ENCODE measurements at regions not wholly inside any gene's neighbourhood (a gene's known extent, or its start where the extent isn't known, plus 50 kb on each side); places are given as distances from the start of the nearest gene placed in this dataset.

- no peaks in the 10 kb centered on the region for H3K36me3 Mint-ChIP-seq
- no peaks in the 10 kb centered on the region for H3K27me3 Mint-ChIP-seq
- H3K4me3 ChIP-seq (ENCODE audit: low read length): no peak overlapping the region
- H3K27ac ChIP-seq (ENCODE audit: low read depth, low read length): no peak overlapping the region
- H3K27me3 ChIP-seq (ENCODE audit: insufficient read depth, low read length, poor library complexity, severe bottlenecking): no peaks in the 10 kb centered on the region
- H3K9me3 Mint-ChIP-seq: no peaks in the 10 kb centered on the region
- H3K27ac Mint-ChIP-seq: no peak overlapping the region
- H3K4me1 Mint-ChIP-seq: peaks cover 7 to 16% (median 14%) of the 10 kb centered on the region in 3 donors
- no peaks in the 10 kb centered on the region for H3K36me3 ChIP-seq (ENCODE audit: insufficient read depth, low read length)
- ChIA-PET CTCF (no interaction called here), POLR2A (no interaction called here)
- no peaks in the 10 kb centered on the region for H3K9me3 ChIP-seq (ENCODE audit: low read length)
- no peak for DNase-seq
- H3K4me1 ChIP-seq (ENCODE audit: insufficient read depth, low read length): no peaks in the 10 kb centered on the region
- no peak overlapping the region for H3K4me3 Mint-ChIP-seq
These were observed 212.6 kb downstream of the CLIC5 start for GRCh38 chr6:45803071-45803470.

- Histone ChIP-seq H3K4me1 (ENCODE audit: insufficient read depth, low read length) (no peaks in the 10 kb centered on the region), H3K4me3 (ENCODE audit: low read length) (no peak overlapping the region), H3K27ac (ENCODE audit: low read depth, low read length) (no peak overlapping the region), H3K36me3 (ENCODE audit: insufficient read depth, low read length) (no peaks in the 10 kb centered on the region), H3K27me3 (ENCODE audit: insufficient read depth, low read length, poor library complexity, severe bottlenecking) (no peaks in the 10 kb centered on the region), H3K9me3 (ENCODE audit: low read length) (no peaks in the 10 kb centered on the region)
- Mint-ChIP-seq H3K36me3 (no peaks in the 10 kb centered on the region), H3K4me1 (peaks cover 7 to 16% (median 14%) of the 10 kb centered on the region in 3 donors), H3K4me3 (no peak overlapping the region), H3K27me3 (peaks cover 0 to 3% of the 10 kb centered on the region in 2 donors), H3K27ac (peak overlapping the region in 3 of 8 donors; percentile 37 to 81 (median 48)), H3K9me3 (no peaks in the 10 kb centered on the region)
- POLR2A ChIA-PET: no interaction called here
- CTCF ChIA-PET: no interaction called here
- DNase-seq: no peak
These were observed 214.0 kb downstream of the CLIC5 start for GRCh38 chr6:45801471-45802289.

- H3K9me3 ChIP-seq (ENCODE audit: low read length): no peaks in the 10 kb centered on the region
- Mint-ChIP-seq H3K4me1 (peaks cover 7 to 16% (median 14%) of the 10 kb centered on the region in 3 donors), H3K27ac (no peak overlapping the region), H3K9me3 (no peaks in the 10 kb centered on the region), H3K36me3 (no peaks in the 10 kb centered on the region), H3K4me3 (peak overlapping the region in 1 of 7 donors; percentile 54), H3K27me3 (peaks cover 0 to 3% of the 10 kb centered on the region in 2 donors)
- H3K27ac ChIP-seq (ENCODE audit: low read depth, low read length): no peak overlapping the region
- ChIA-PET POLR2A (no interaction called here), CTCF (no interaction called here)
- no peaks in the 10 kb centered on the region for H3K4me1 ChIP-seq (ENCODE audit: insufficient read depth, low read length)
- H3K36me3 ChIP-seq (ENCODE audit: insufficient read depth, low read length): no peaks in the 10 kb centered on the region
- no peak for DNase-seq
- no peaks in the 10 kb centered on the region for H3K27me3 ChIP-seq (ENCODE audit: insufficient read depth, low read length, poor library complexity, severe bottlenecking)
- H3K4me3 ChIP-seq (ENCODE audit: low read length): no peak overlapping the region
These were observed 214.7 kb downstream of the CLIC5 start for GRCh38 chr6:45800911-45801310.

- Mint-ChIP-seq H3K27ac (no peak overlapping the region), H3K4me3 (no peak overlapping the region), H3K9me3 (no peaks in the 10 kb centered on the region), H3K4me1 (no peaks in the 10 kb centered on the region), H3K27me3 (peaks cover 0 to 3% of the 10 kb centered on the region in 2 donors), H3K36me3 (no peaks in the 10 kb centered on the region)
- Histone ChIP-seq H3K36me3 (ENCODE audit: insufficient read depth, low read length) (no peaks in the 10 kb centered on the region), H3K27me3 (ENCODE audit: insufficient read depth, low read length, poor library complexity, severe bottlenecking) (no peaks in the 10 kb centered on the region), H3K27ac (ENCODE audit: low read depth, low read length) (no peak overlapping the region), H3K4me1 (ENCODE audit: insufficient read depth, low read length) (no peaks in the 10 kb centered on the region), H3K9me3 (ENCODE audit: low read length) (no peaks in the 10 kb centered on the region), H3K4me3 (ENCODE audit: low read length) (no peak overlapping the region)
- DNase-seq: no peak
- CTCF ChIA-PET: interaction anchor here (1.0 kb wide), 1 partner anchor 12 kb away, joined by 3 read pairs; no protein-coding TSS in a partner anchor
- POLR2A ChIA-PET: no interaction called here
These were observed 220.0 kb downstream of the CLIC5 start for GRCh38 chr6:45795678-45796077.

GRCh38 chr6:45794465-45794864, 221.2 kb downstream of the CLIC5 start:
- Mint-ChIP-seq H3K4me1 (no peaks in the 10 kb centered on the region), H3K9me3 (no peaks in the 10 kb centered on the region), H3K27me3 (peaks cover 0 to 3% of the 10 kb centered on the region in 2 donors), H3K27ac (no peak overlapping the region), H3K36me3 (no peaks in the 10 kb centered on the region), H3K4me3 (no peak overlapping the region)
- CTCF ChIA-PET: no interaction called here
- Histone ChIP-seq H3K4me1 (ENCODE audit: insufficient read depth, low read length) (no peaks in the 10 kb centered on the region), H3K4me3 (ENCODE audit: low read length) (no peak overlapping the region), H3K9me3 (ENCODE audit: low read length) (no peaks in the 10 kb centered on the region), H3K27ac (ENCODE audit: low read depth, low read length) (no peak overlapping the region), H3K36me3 (ENCODE audit: insufficient read depth, low read length) (no peaks in the 10 kb centered on the region), H3K27me3 (ENCODE audit: insufficient read depth, low read length, poor library complexity, severe bottlenecking) (no peaks in the 10 kb centered on the region)
- no peak for DNase-seq
- POLR2A ChIA-PET: no interaction called here

GRCh38 chr6:45791211-45792168, 224.2 kb downstream of the CLIC5 start:
- Histone ChIP-seq H3K27ac (ENCODE audit: low read depth, low read length) (no peak overlapping the region), H3K36me3 (ENCODE audit: insufficient read depth, low read length) (no peaks in the 10 kb centered on the region), H3K9me3 (ENCODE audit: low read length) (no peaks in the 10 kb centered on the region), H3K4me3 (ENCODE audit: low read length) (no peak overlapping the region), H3K27me3 (ENCODE audit: insufficient read depth, low read length, poor library complexity, severe bottlenecking) (no peaks in the 10 kb centered on the region), H3K4me1 (ENCODE audit: insufficient read depth, low read length) (no peaks in the 10 kb centered on the region)
- no peak overlapping the region for H3K27ac Mint-ChIP-seq
- CTCF ChIA-PET: no interaction called here
- no peaks in the 10 kb centered on the region for H3K36me3 Mint-ChIP-seq
- H3K27me3 Mint-ChIP-seq: peaks cover 0 to 3% of the 10 kb centered on the region in 2 donors
- H3K4me1 Mint-ChIP-seq: no peaks in the 10 kb centered on the region
- H3K9me3 Mint-ChIP-seq: no peaks in the 10 kb centered on the region
- no peak overlapping the region for H3K4me3 Mint-ChIP-seq
- no peak for DNase-seq
- POLR2A ChIA-PET: no interaction called here

- Mint-ChIP-seq H3K4me3 (no peak overlapping the region), H3K27ac (no peak overlapping the region), H3K36me3 (no peaks in the 10 kb centered on the region), H3K9me3 (no peaks in the 10 kb centered on the region), H3K27me3 (peaks cover 0 to 7% of the 10 kb centered on the region in 2 donors), H3K4me1 (no peaks in the 10 kb centered on the region)
- Histone ChIP-seq H3K9me3 (ENCODE audit: low read length) (no peaks in the 10 kb centered on the region), H3K27ac (ENCODE audit: low read depth, low read length) (no peak overlapping the region), H3K36me3 (ENCODE audit: insufficient read depth, low read length) (no peaks in the 10 kb centered on the region), H3K4me3 (ENCODE audit: low read length) (no peak overlapping the region), H3K27me3 (ENCODE audit: insufficient read depth, low read length, poor library complexity, severe bottlenecking) (no peaks in the 10 kb centered on the region), H3K4me1 (ENCODE audit: insufficient read depth, low read length) (no peaks in the 10 kb centered on the region)
- ChIA-PET CTCF (no interaction called here), POLR2A (no interaction called here)
- no peak for DNase-seq
These were observed 226.4 kb downstream of the CLIC5 start for GRCh38 chr6:45789238-45789637.

- ChIA-PET POLR2A (no interaction called here), CTCF (no interaction called here)
These were observed 228.3 kb downstream of the CLIC5 start for GRCh38 chr6:45787384-45787783.

More at GRCh38 chr6:45787384-45787783, 228.3 kb downstream of the CLIC5 start:
- no peaks in the 10 kb centered on the region for H3K9me3 ChIP-seq (ENCODE audit: low read length)
- H3K36me3 Mint-ChIP-seq: no peaks in the 10 kb centered on the region
- no peak overlapping the region for H3K4me3 Mint-ChIP-seq
- H3K4me1 Mint-ChIP-seq: no peaks in the 10 kb centered on the region
- H3K4me1 ChIP-seq (ENCODE audit: insufficient read depth, low read length): no peaks in the 10 kb centered on the region
- H3K9me3 Mint-ChIP-seq: no peaks in the 10 kb centered on the region
- no peaks in the 10 kb centered on the region for H3K27me3 ChIP-seq (ENCODE audit: insufficient read depth, low read length, poor library complexity, severe bottlenecking)
- H3K27ac ChIP-seq (ENCODE audit: low read depth, low read length): no peak overlapping the region
- peaks cover 0 to 7% of the 10 kb centered on the region in 2 donors for H3K27me3 Mint-ChIP-seq
- no peak overlapping the region for H3K27ac Mint-ChIP-seq
- H3K36me3 ChIP-seq (ENCODE audit: insufficient read depth, low read length): no peaks in the 10 kb centered on the region
- no peak overlapping the region for H3K4me3 ChIP-seq (ENCODE audit: low read length)
- no peak for DNase-seq

Data from CD8-positive, alpha-beta memory T cell (primary cell).